DOHH2 (cell line): ENCODE measurements at regions not wholly inside any gene's neighbourhood (a gene's known extent, or its start where the extent isn't known, plus 50 kb on each side); places are given as distances from the start of the nearest gene placed in this dataset.

ENCODE experiments used
- CTCF ChIP-seq: fragments of 200-600 bp; sonication (generic); IDR thresholded peaks from one replicate; pipeline ENCODE4 v1.5.1; 2014; ENCODE audit warnings: antibody characterized with exemption, mild to moderate bottlenecking, low read depth, low read length; ENCODE audit not compliant: poor library complexity, severe bottlenecking
- EZH2phosphoT487 ChIP-seq: fragments of 200-600 bp; sonication (generic); IDR thresholded peaks from 2 replicates; pipeline ENCODE4 v1.6.1; 2017; ENCODE audit warnings: borderline replicate concordance, mild to moderate bottlenecking, antibody characterized with exemption, low read length, moderate library complexity, mixed read lengths

DNA sequence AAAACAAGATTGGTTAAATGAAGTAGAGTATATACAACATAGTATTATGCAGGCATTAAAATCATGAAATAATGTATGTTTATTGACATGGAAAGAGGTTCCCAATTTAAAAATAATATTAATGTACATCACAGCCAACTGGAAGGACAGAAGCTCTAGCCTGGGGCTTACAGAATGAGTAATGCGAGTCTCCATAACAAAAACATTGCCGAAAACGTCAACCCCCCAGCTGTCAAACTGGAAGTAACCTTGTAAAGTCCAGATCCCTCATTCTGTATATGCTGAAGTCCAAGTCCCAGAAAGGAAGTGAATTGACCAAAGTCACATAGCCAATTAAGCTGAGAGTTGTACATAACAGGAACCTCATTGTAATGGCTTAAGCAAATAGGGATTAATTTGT is 128.7 kb upstream of the ECI2 start:
- TF ChIP-seq CTCF (no peak), EZH2phosphoT487 (no peak)
